Body of pancreas (tissue), 4 donors: ENCODE measurements at regions not wholly inside any gene's neighbourhood (a gene's known extent, or its start where the extent isn't known, plus 50 kb on each side); places are given as distances from the start of the nearest gene placed in this dataset.

ENCODE experiments used
- CTCF ChIP-seq, 7 experiments: fragments of 450-650 bp in 4 of 7; fragments of 200-600 bp in 3 of 7; sonication (generic) in 3 of 7; IDR thresholded peaks; one replicate each; pipeline ENCODE4 v1.5.1; 2016 to 2019; ENCODE audit warnings: antibody characterized with exemption in 7 of 7
- POLR2A ChIP-seq, 3 donors: fragments of 450-650 bp; IDR thresholded peaks; one replicate each; pipeline ENCODE4 v1.6.1; 2016; ENCODE audit warnings: antibody characterized with exemption in 3 of 3, mild to moderate bottlenecking in 2 of 3

GRCh38 chr7:119919986-119920385 lies 353.0 kb upstream of the KCND2 start:
- TF ChIP-seq CTCF (IDR thresholded peaks at IDR 0.05) (no peak), POLR2A (IDR thresholded peaks at IDR 0.05) (no peak)
